Uterus (tissue), 2 donors: ENCODE measurements at regions not wholly inside any gene's neighbourhood (a gene's known extent, or its start where the extent isn't known, plus 50 kb on each side); places are given as distances from the start of the nearest gene placed in this dataset.

Experiments used
- POLR2A ChIP-seq, 2 donors: fragments of 450-650 bp; IDR thresholded peaks; one replicate each; pipeline ENCODE4 v1.6.1; 2016; ENCODE audit warnings: antibody characterized with exemption in 2 of 2, mild to moderate bottlenecking in 1 of 2, moderate library complexity in 1 of 2
- TF ChIP-seq, protein P1 (sequence below), 4 experiments: fragments of 200-600 bp in 2 of 4; fragments of 450-650 bp in 2 of 4; sonication (generic) in 2 of 4; IDR thresholded peaks; one replicate each; pipeline ENCODE4 v1.5.1; 2016 to 2019; ENCODE audit warnings: antibody characterized with exemption in 4 of 4, mild to moderate bottlenecking in 2 of 4, moderate library complexity in 1 of 4

- TF ChIP-seq, protein P1, sequence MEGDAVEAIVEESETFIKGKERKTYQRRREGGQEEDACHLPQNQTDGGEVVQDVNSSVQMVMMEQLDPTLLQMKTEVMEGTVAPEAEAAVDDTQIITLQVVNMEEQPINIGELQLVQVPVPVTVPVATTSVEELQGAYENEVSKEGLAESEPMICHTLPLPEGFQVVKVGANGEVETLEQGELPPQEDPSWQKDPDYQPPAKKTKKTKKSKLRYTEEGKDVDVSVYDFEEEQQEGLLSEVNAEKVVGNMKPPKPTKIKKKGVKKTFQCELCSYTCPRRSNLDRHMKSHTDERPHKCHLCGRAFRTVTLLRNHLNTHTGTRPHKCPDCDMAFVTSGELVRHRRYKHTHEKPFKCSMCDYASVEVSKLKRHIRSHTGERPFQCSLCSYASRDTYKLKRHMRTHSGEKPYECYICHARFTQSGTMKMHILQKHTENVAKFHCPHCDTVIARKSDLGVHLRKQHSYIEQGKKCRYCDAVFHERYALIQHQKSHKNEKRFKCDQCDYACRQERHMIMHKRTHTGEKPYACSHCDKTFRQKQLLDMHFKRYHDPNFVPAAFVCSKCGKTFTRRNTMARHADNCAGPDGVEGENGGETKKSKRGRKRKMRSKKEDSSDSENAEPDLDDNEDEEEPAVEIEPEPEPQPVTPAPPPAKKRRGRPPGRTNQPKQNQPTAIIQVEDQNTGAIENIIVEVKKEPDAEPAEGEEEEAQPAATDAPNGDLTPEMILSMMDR (IDR thresholded peaks at IDR 0.05): no peak
- no peak for TF ChIP-seq POLR2A (IDR thresholded peaks at IDR 0.05)
Observed at GRCh38 chr5:158170060-158170459, 311.1 kb upstream of the CLINT1 start.
